IMR-90 (cell line): ENCODE measurements at regions not wholly inside any gene's neighbourhood (a gene's known extent, or its start where the extent isn't known, plus 50 kb on each side); places are given as distances from the start of the nearest gene placed in this dataset.

Experiments used
- ATAC-seq: fragments of 200-7000 bp; cut with Tn5 transposase; 2 replicates; pipeline ENCODE4 v1.9.1; 2020; ENCODE audit warnings: low read depth, mild to moderate bottlenecking, moderate library complexity
- BruUV-seq: library from RNA; stranded (reverse); fragments of 400-500 nt; replicated peaks from 2 replicates; lab custom pipeline; 2021; lab: Mats Ljungman, UMichigan
- CTCF ChIA-PET: fragments of 300-600 bp; formaldehyde crosslinking; extraction: SDS; loops from one replicate; lab custom pipeline; 2021; ENCODE audit warnings: antibody characterized with exemption; lab: Yijun Ruan, JAX
- POLR2A ChIA-PET: fragments of 300-600 bp; sonication (Branson Sonifier 250); formaldehyde crosslinking; loops from one replicate; lab custom pipeline; 2022; ENCODE audit warnings: antibody characterized with exemption; ENCODE audit not compliant: unreplicated experiment; lab: Charles Lee
- DNase-seq: peaks from one replicate; pipeline ENCODE4 v3.0.0; 2013
- H2AFZ ChIP-seq: replicated peaks from 2 replicates; pipeline ENCODE3; 2013; ENCODE audit warnings: low read length, mild to moderate bottlenecking; ENCODE audit not compliant: poor library complexity
- H2AK5ac ChIP-seq: 2 replicates; pipeline ENCODE4 v1.6.1; 2013; ENCODE audit warnings: low read depth, low read length, inconsistent platforms
- H2AK9ac ChIP-seq: replicated peaks from 2 replicates; pipeline ENCODE3; 2013; ENCODE audit warnings: mild to moderate bottlenecking, low read depth, low read length, moderate library complexity; ENCODE audit not compliant: poor library complexity
- H2BK120ac ChIP-seq: 2 replicates; pipeline ENCODE4 v1.6.1; 2013; ENCODE audit warnings: low read depth, low read length, inconsistent platforms
- H2BK15ac ChIP-seq: 3 replicates; pipeline ENCODE4 v1.6.1; 2013; ENCODE audit warnings: low read depth, low read length, inconsistent platforms
- H2BK20ac ChIP-seq: 2 replicates; pipeline ENCODE4 v1.6.1; 2013; ENCODE audit warnings: low read depth, mild to moderate bottlenecking, inconsistent platforms, low read length, moderate library complexity
- H2BK5ac ChIP-seq: 2 replicates; pipeline ENCODE4 v1.6.1; 2013; ENCODE audit warnings: mild to moderate bottlenecking, low read depth, low read length, inconsistent platforms; ENCODE audit not compliant: poor library complexity, severe bottlenecking
- H3K14ac ChIP-seq: replicated peaks from 2 replicates; pipeline ENCODE4 v1.6.1; 2013; ENCODE audit warnings: low read depth, low read length, inconsistent platforms
- H3K18ac ChIP-seq: 2 replicates; pipeline ENCODE4 v1.6.1; 2013; ENCODE audit warnings: low read depth, low read length, control low read depth
- H3K23ac ChIP-seq: 2 replicates; pipeline ENCODE4 v1.6.1; 2013; ENCODE audit warnings: low read depth, low read length, inconsistent platforms
- H3K27ac ChIP-seq: 2 replicates; pipeline ENCODE4 v1.5.1; 2013; ENCODE audit warnings: mild to moderate bottlenecking, control low read depth, low read length; ENCODE audit not compliant: insufficient read depth
- H3K27me3 ChIP-seq: 2 replicates; pipeline ENCODE4 v1.6.1; 2013; ENCODE audit warnings: low read length; ENCODE audit not compliant: control insufficient read depth, insufficient read depth
- H3K36me3 ChIP-seq: 2 replicates; pipeline ENCODE4 v1.6.1; 2013; ENCODE audit warnings: low read length, mixed read lengths; ENCODE audit not compliant: control insufficient read depth, insufficient read depth
- H3K4ac ChIP-seq: 2 replicates; pipeline ENCODE4 v1.6.1; 2013; ENCODE audit warnings: low read depth, low read length, inconsistent platforms
- H3K4me1 ChIP-seq: 2 replicates; pipeline ENCODE4 v1.6.1; 2013; ENCODE audit warnings: low read length, mixed read lengths; ENCODE audit not compliant: control insufficient read depth, insufficient read depth
- H3K4me2 ChIP-seq: 2 replicates; pipeline ENCODE4 v1.6.1; 2013; ENCODE audit warnings: low read depth, mild to moderate bottlenecking, control low read depth, low read length, moderate library complexity
- H3K4me3 ChIP-seq: 2 replicates; pipeline ENCODE4 v1.5.1; 2013; ENCODE audit warnings: low read depth, mild to moderate bottlenecking, control low read depth, low read length, moderate library complexity; ENCODE audit not compliant: insufficient read depth
- H3K56ac ChIP-seq: 2 replicates; pipeline ENCODE4 v1.6.1; 2013; ENCODE audit warnings: low read length, inconsistent platforms; ENCODE audit not compliant: insufficient read depth; ENCODE audit errors: extremely low read depth
- H3K79me1 ChIP-seq, 2 experiments: 2 replicates each; pipeline ENCODE4 v1.6.1; 2013; ENCODE audit warnings: low read length in 2 of 2, inconsistent platforms in 1 of 2, low read depth in 1 of 2
- H3K9ac ChIP-seq: 2 replicates; pipeline ENCODE4 v1.6.1; 2013; ENCODE audit warnings: low read depth, low read length, control low read depth
- H3K9me1 ChIP-seq: 2 replicates; pipeline ENCODE4 v1.6.1; 2013; ENCODE audit warnings: low read length, inconsistent platforms; ENCODE audit not compliant: insufficient read depth
- H3K9me3 ChIP-seq: 2 replicates; pipeline ENCODE4 v1.6.1; 2013; ENCODE audit warnings: low read length; ENCODE audit not compliant: control insufficient read depth, insufficient read depth
- H4K20me1 ChIP-seq: 2 replicates; pipeline ENCODE4 v1.6.1; 2013; ENCODE audit warnings: low read length, inconsistent platforms; ENCODE audit not compliant: insufficient read depth
- H4K5ac ChIP-seq: 2 replicates; pipeline ENCODE4 v1.6.1; 2013; ENCODE audit warnings: mild to moderate bottlenecking, low read depth, low read length, control low read depth
- H4K8ac ChIP-seq, 2 experiments: 2 replicates each; pipeline ENCODE4 v1.6.1; 2013; ENCODE audit warnings: low read depth in 2 of 2, low read length in 2 of 2, control low read depth in 1 of 2, inconsistent platforms in 1 of 2
- H4K91ac ChIP-seq: 2 replicates; pipeline ENCODE4 v1.6.1; 2013; ENCODE audit warnings: low read depth, low read length, inconsistent platforms; ENCODE audit not compliant: insufficient read depth
- BHLHE40 ChIP-seq: fragments of 150-350 bp; IDR thresholded peaks from 2 replicates; pipeline ENCODE4 v1.6.1; 2016; ENCODE audit warnings: mild to moderate bottlenecking, low read depth, low read length
- CEBPB ChIP-seq: IDR thresholded peaks from 2 replicates; pipeline ENCODE4 v1.6.1; 2012; ENCODE audit warnings: low read depth, low read length, improper control_type of control experiment
- CHD1 ChIP-seq: IDR thresholded peaks from 2 replicates; pipeline ENCODE4 v1.6.1; 2012; ENCODE audit warnings: low read depth, low read length, improper control_type of control experiment
- FOS ChIP-seq: fragments of 150-350 bp; IDR thresholded peaks from 2 replicates; pipeline ENCODE4 v1.6.1; 2016; ENCODE audit warnings: low read depth, low read length
- MAFK ChIP-seq: IDR thresholded peaks from 2 replicates; pipeline ENCODE4 v1.6.1; 2012; ENCODE audit warnings: low read depth, low read length, improper control_type of control experiment
- MAZ ChIP-seq: IDR thresholded peaks from 2 replicates; pipeline ENCODE4 v1.6.1; 2012; ENCODE audit warnings: low read depth, mild to moderate bottlenecking, low read length, improper control_type of control experiment, moderate library complexity, borderline replicate concordance
- MXI1 ChIP-seq: IDR thresholded peaks from 2 replicates; pipeline ENCODE4 v1.6.1; 2012; ENCODE audit warnings: low read depth, mild to moderate bottlenecking, low read length, moderate library complexity, borderline replicate concordance
- NFE2L2 ChIP-seq: fragments of 150-350 bp; IDR thresholded peaks from 2 replicates; pipeline ENCODE4 v1.6.1; 2016; ENCODE audit warnings: low read depth, mild to moderate bottlenecking, low read length
- POLR2A ChIP-seq: IDR thresholded peaks from 2 replicates; pipeline ENCODE4 v1.6.1; 2012; ENCODE audit warnings: mild to moderate bottlenecking, low read depth, low read length
- RAD21 ChIP-seq: IDR thresholded peaks from 2 replicates; pipeline ENCODE4 v1.6.1; 2012; ENCODE audit warnings: low read length, improper control_type of control experiment
- RCOR1 ChIP-seq: IDR thresholded peaks from 2 replicates; pipeline ENCODE4 v1.6.1; 2012; ENCODE audit warnings: mild to moderate bottlenecking, low read length, improper control_type of control experiment; ENCODE audit not compliant: insufficient replicate concordance
- RFX5 ChIP-seq: IDR thresholded peaks from 2 replicates; pipeline ENCODE4 v1.8.0; 2012; ENCODE audit warnings: low read depth, mild to moderate bottlenecking, low read length, moderate library complexity
- SMC3 ChIP-seq: fragments of 150-350 bp; IDR thresholded peaks from 2 replicates; pipeline ENCODE4 v1.6.1; 2016; ENCODE audit warnings: low read depth, mild to moderate bottlenecking, antibody characterized with exemption, low read length, moderate library complexity
- USF2 ChIP-seq: fragments of 150-350 bp; IDR thresholded peaks from 2 replicates; pipeline ENCODE4 v1.6.1; 2017; ENCODE audit warnings: mild to moderate bottlenecking, antibody characterized with exemption, low read length, low read depth
- WGBS, 2 experiments: methylation state at CpG; one replicate each; pipeline versions ENCODE4 v1.1.5 to v1.1.7; 2013; ENCODE audit warnings: missing lambda C conversion rate in 2 of 2; ENCODE audit not compliant: insufficient read length in 1 of 2; ENCODE audit errors: extremely low coverage in 2 of 2; 5-methylcytosine and 5-hydroxymethylcytosine counted together
- dilution Hi-C: fragments of 300-500 bp; cut with HindIII; formaldehyde crosslinking; loops from one replicate; pipeline ENCODE4 v1.14.3; 2018; ENCODE audit warnings: low sequenced_read_pairs; ENCODE audit not compliant: unreplicated experiment
- in situ Hi-C: fragments of 300-500 bp; cut with MboI; formaldehyde crosslinking; loops from 3 replicates; pipeline ENCODE4 v1.14.3; 2019; ENCODE audit warnings: low sequenced_read_pairs, inconsistent platforms, mixed read lengths
- intact Hi-C: fragments of 100-400 bp; cut with micrococcal nuclease; formaldehyde crosslinking; loops from 2 replicates; pipeline ENCODE4 v1.10.0; 2022
- TF ChIP-seq, protein P1 (sequence below): conservative IDR thresholded peaks from 2 replicates; pipeline ENCODE4 v1.5.1; 2012; ENCODE audit warnings: mild to moderate bottlenecking, low read depth, low read length, improper control_type of control experiment
- TF ChIP-seq, protein P2 (sequence below): fragments of 150-350 bp; IDR thresholded peaks from 2 replicates; pipeline ENCODE4 v1.6.1; 2016; ENCODE audit warnings: low read depth, mild to moderate bottlenecking, low read length, moderate library complexity, borderline replicate concordance

DNA sequence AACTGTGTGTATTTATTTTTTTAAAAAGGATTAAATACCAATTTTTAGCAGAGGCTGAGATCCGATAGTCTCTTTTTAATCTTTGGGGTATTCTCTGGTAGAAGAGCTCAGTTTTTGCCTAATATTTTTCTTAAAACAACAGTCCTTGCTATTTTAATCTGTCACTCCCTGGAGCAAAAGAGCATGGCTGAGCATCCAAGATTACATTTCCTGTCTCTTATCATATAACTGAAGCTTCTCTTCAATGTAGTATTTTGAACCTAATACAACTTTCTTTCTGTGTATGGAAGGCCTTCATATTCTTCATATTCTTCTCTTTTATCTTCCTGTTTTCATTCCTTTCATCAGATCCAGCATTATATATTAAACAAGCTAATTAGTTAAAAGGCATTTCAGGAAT lies 293.7 kb downstream of the NSUN3 start:
- CTCF ChIA-PET = no interaction called here
- H3K4me3 ChIP-seq = no peak overlapping the region
- in situ Hi-C loops (no loop called here), intact Hi-C loops (no loop called here), dilution Hi-C loops (no loop called here)
- WGBS, 2 experiments = no CpG with 5 or more reads among the region's 1 CpG
- no peaks in the 10 kb centered on the region for H3K36me3 ChIP-seq
- H3K27ac ChIP-seq = no peak overlapping the region
- H4K20me1 ChIP-seq = no peaks in the 10 kb centered on the region
- H3K56ac ChIP-seq = no peak overlapping the region
- no peaks in the 10 kb centered on the region for H3K4me1 ChIP-seq
- POLR2A ChIA-PET = no interaction called here
- H2BK5ac ChIP-seq = no peak overlapping the region
- no peaks in the 10 kb centered on the region for H3K9me3 ChIP-seq
- H2BK20ac ChIP-seq = no peak overlapping the region
- H3K23ac ChIP-seq = no peak overlapping the region
- H3K4ac ChIP-seq = no peak overlapping the region
- no peak overlapping the region for H3K9ac ChIP-seq
- H4K91ac ChIP-seq = no peak overlapping the region
- no peaks in the 10 kb centered on the region for H3K79me1 ChIP-seq
- H3K9me1 ChIP-seq = no peaks in the 10 kb centered on the region
- H4K5ac ChIP-seq = no peak overlapping the region
- H2AK5ac ChIP-seq = no peak overlapping the region
- H2AFZ ChIP-seq = no peak overlapping the region
- no peak overlapping the region for H3K14ac ChIP-seq
- no peak for DNase-seq
- no peak overlapping the region for H2BK120ac ChIP-seq
- H4K8ac ChIP-seq = no peak overlapping the region
- no peak overlapping the region for H2BK15ac ChIP-seq
- no peak overlapping the region for H2AK9ac ChIP-seq
- H3K27me3 ChIP-seq = no peaks in the 10 kb centered on the region
- H3K4me2 ChIP-seq = no peak overlapping the region
- BruUV-seq = no TSS peak
- no peak for ATAC-seq
- TF ChIP-seq, protein P1, sequence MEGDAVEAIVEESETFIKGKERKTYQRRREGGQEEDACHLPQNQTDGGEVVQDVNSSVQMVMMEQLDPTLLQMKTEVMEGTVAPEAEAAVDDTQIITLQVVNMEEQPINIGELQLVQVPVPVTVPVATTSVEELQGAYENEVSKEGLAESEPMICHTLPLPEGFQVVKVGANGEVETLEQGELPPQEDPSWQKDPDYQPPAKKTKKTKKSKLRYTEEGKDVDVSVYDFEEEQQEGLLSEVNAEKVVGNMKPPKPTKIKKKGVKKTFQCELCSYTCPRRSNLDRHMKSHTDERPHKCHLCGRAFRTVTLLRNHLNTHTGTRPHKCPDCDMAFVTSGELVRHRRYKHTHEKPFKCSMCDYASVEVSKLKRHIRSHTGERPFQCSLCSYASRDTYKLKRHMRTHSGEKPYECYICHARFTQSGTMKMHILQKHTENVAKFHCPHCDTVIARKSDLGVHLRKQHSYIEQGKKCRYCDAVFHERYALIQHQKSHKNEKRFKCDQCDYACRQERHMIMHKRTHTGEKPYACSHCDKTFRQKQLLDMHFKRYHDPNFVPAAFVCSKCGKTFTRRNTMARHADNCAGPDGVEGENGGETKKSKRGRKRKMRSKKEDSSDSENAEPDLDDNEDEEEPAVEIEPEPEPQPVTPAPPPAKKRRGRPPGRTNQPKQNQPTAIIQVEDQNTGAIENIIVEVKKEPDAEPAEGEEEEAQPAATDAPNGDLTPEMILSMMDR = no peak
- TF ChIP-seq MAFK (no peak), CEBPB (no peak), FOS (no peak), BHLHE40 (no peak), NFE2L2 (no peak), CHD1 (no peak), RAD21 (no peak), POLR2A (no peak), SMC3 (no peak), RFX5 (no peak), MXI1 (no peak), USF2 (no peak), RCOR1 (no peak), MAZ (no peak)
- TF ChIP-seq, protein P2, sequence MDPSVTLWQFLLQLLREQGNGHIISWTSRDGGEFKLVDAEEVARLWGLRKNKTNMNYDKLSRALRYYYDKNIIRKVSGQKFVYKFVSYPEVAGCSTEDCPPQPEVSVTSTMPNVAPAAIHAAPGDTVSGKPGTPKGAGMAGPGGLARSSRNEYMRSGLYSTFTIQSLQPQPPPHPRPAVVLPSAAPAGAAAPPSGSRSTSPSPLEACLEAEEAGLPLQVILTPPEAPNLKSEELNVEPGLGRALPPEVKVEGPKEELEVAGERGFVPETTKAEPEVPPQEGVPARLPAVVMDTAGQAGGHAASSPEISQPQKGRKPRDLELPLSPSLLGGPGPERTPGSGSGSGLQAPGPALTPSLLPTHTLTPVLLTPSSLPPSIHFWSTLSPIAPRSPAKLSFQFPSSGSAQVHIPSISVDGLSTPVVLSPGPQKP = no peak
- no peak overlapping the region for H3K18ac ChIP-seq
